Neutrophil (primary cell): ENCODE measurements at regions not wholly inside any gene's neighbourhood (a gene's known extent, or its start where the extent isn't known, plus 50 kb on each side); places are given as distances from the start of the nearest gene placed in this dataset.
"Not testable (repeated sequence)": the region's sequence is repeated elsewhere in the genome, so short reads cannot be mapped to it uniquely, and the experiment has no call there.

Experiments used
- H3K27ac ChIP-seq: fragments of 200-600 bp; sonication (generic); 2 replicates; pipeline ENCODE4 v1.5.1; 2016; ENCODE audit warnings: mild to moderate bottlenecking, moderate library complexity
- H3K27me3 ChIP-seq: fragments of 200-600 bp; sonication (generic); 2 replicates; pipeline ENCODE4 v1.6.0; 2016; ENCODE audit warnings: mild to moderate bottlenecking
- H3K36me3 ChIP-seq: fragments of 200-600 bp; sonication (generic); 2 replicates; pipeline ENCODE4 v1.5.1; 2017
- H3K4me1 ChIP-seq, 2 experiments: fragments of 200-600 bp in 1 of 2; sonication (generic) in 1 of 2; 1 replicate in 1 of 2; 2 replicates in 1 of 2; pipeline versions ENCODE4 v1.5.1 to v1.6.1; 2013 to 2016; ENCODE audit warnings: low read depth in 1 of 2, low read length in 1 of 2, mild to moderate bottlenecking in 1 of 2, moderate library complexity in 1 of 2; ENCODE audit not compliant: control insufficient read depth in 1 of 2, insufficient read depth in 1 of 2
- H3K4me3 ChIP-seq, 2 experiments: fragments of 200-600 bp in 1 of 2; sonication (generic) in 1 of 2; 1 replicate in 1 of 2; 2 replicates in 1 of 2; pipeline ENCODE4 v1.5.1; 2013 to 2016; ENCODE audit warnings: low read depth in 1 of 2, low read length in 1 of 2, mild to moderate bottlenecking in 1 of 2, moderate library complexity in 1 of 2
- H3K9me3 ChIP-seq: fragments of 200-600 bp; sonication (generic); 2 replicates; pipeline ENCODE4 v1.5.1; 2016
- CTCF ChIP-seq: fragments of 200-600 bp; sonication (generic); IDR thresholded peaks from 2 replicates; pipeline ENCODE4 v1.5.1; 2016; ENCODE audit warnings: antibody characterized with exemption

- Histone ChIP-seq H3K9me3 (no peaks in the 10 kb centered on the region), H3K27me3 (no peaks in the 10 kb centered on the region), H3K36me3 (no peaks in the 10 kb centered on the region), H3K4me1 (peaks cover 10 to 15% of the 10 kb centered on the region in 2 experiments), H3K27ac (no peak overlapping the region), H3K4me3 (no peak overlapping the region)
- TF ChIP-seq CTCF, result no peak
Measured at GRCh38 chr5:40441733-40442132, 238.0 kb upstream of the PTGER4 start.

GRCh38 chr5:40440746-40441145 lies 239.0 kb upstream of the PTGER4 start:
- H3K36me3 ChIP-seq, result no peaks in the 10 kb centered on the region

GRCh38 chr5:40439103-40439502 lies 240.6 kb upstream of the PTGER4 start:
- not testable (repeated sequence) for H3K36me3 ChIP-seq, H3K27ac ChIP-seq, H3K4me3 ChIP-seq, H3K9me3 ChIP-seq, H3K27me3 ChIP-seq
- H3K4me1 ChIP-seq, result peaks cover 17 to 24% of the 10 kb centered on the region in 2 experiments

More at GRCh38 chr5:40440746-40441145, 239.0 kb upstream of the PTGER4 start:
- no peak for TF ChIP-seq CTCF
- H3K4me1 ChIP-seq, result peaks cover 17 to 24% of the 10 kb centered on the region in 2 experiments
- H3K27ac ChIP-seq, result no peak overlapping the region
- no peaks in the 10 kb centered on the region for H3K27me3 ChIP-seq
- H3K9me3 ChIP-seq, result no peaks in the 10 kb centered on the region
- no peak overlapping the region for H3K4me3 ChIP-seq

- H3K27me3 ChIP-seq, H3K4me3 ChIP-seq, H3K27ac ChIP-seq, H3K9me3 ChIP-seq, H3K36me3 ChIP-seq: not testable (repeated sequence)
- H3K4me1 ChIP-seq, result peaks cover 17 to 24% of the 10 kb centered on the region in 2 experiments
Measured at GRCh38 chr5:40438646-40439045, 241.1 kb upstream of the PTGER4 start.

- no peak overlapping the region for H3K4me3 ChIP-seq
- H3K4me1 ChIP-seq, result peaks cover 17 to 23% of the 10 kb centered on the region in 2 experiments
- H3K27ac ChIP-seq, result peak overlapping the region; percentile 72
- no peaks in the 10 kb centered on the region for H3K36me3 ChIP-seq
- no peak for TF ChIP-seq CTCF
- H3K27me3 ChIP-seq, result no peaks in the 10 kb centered on the region
- no peaks in the 10 kb centered on the region for H3K9me3 ChIP-seq
Measured at GRCh38 chr5:40437452-40437861, 242.3 kb upstream of the PTGER4 start.

- peaks cover 17 to 20% of the 10 kb centered on the region in 2 experiments for H3K4me1 ChIP-seq
- H3K27ac ChIP-seq, result peak overlapping the region; percentile 72
- no peaks in the 10 kb centered on the region for H3K9me3 ChIP-seq
- no peak overlapping the region for H3K4me3 ChIP-seq
- H3K36me3 ChIP-seq, result no peaks in the 10 kb centered on the region
- H3K27me3 ChIP-seq, result no peaks in the 10 kb centered on the region
- TF ChIP-seq CTCF, result no peak
Measured at GRCh38 chr5:40436535-40437237, 243.0 kb upstream of the PTGER4 start.

- Histone ChIP-seq H3K27ac (peak overlapping the region; percentile 72), H3K4me1 (peaks cover 17 to 20% of the 10 kb centered on the region in 2 experiments)
- H3K9me3 ChIP-seq, H3K27me3 ChIP-seq, H3K4me3 ChIP-seq, H3K36me3 ChIP-seq: not testable (repeated sequence)
Measured at GRCh38 chr5:40435706-40436105, 244.0 kb upstream of the PTGER4 start.
